Thymus (tissue), 11 donors: ENCODE measurements at regions not wholly inside any gene's neighbourhood (a gene's known extent, or its start where the extent isn't known, plus 50 kb on each side); places are given as distances from the start of the nearest gene placed in this dataset.

Source experiments
- DNase-seq, 9 donors: peaks; one replicate each; pipeline ENCODE4 v3.0.0-alpha.2; 2013; ENCODE audit warnings: low spot score in 9 of 9, low read depth in 6 of 9, missing footprints in 1 of 9
- H3K27ac ChIP-seq, 2 donors: one replicate each; pipeline ENCODE4 v1.5.1; 2013; ENCODE audit warnings: control low read depth in 1 of 2, low read depth in 1 of 2, low read length in 1 of 2, mild to moderate bottlenecking in 1 of 2, moderate library complexity in 1 of 2
- H3K27me3 ChIP-seq, 2 donors: one replicate each; pipeline ENCODE4 v1.5.1; 2013; ENCODE audit warnings: low read length in 1 of 2; ENCODE audit not compliant: control insufficient read depth in 2 of 2, insufficient read depth in 1 of 2
- H3K36me3 ChIP-seq, 2 donors: one replicate each; pipeline ENCODE4 v1.5.1; 2013; ENCODE audit warnings: low read length in 1 of 2, mild to moderate bottlenecking in 1 of 2, moderate library complexity in 1 of 2; ENCODE audit not compliant: control insufficient read depth in 2 of 2, insufficient read depth in 2 of 2
- H3K4me1 ChIP-seq, 2 donors: one replicate each; pipeline ENCODE4 v1.5.1; 2013; ENCODE audit warnings: low read length in 2 of 2; ENCODE audit not compliant: control insufficient read depth in 2 of 2, insufficient read depth in 2 of 2
- H3K4me3 ChIP-seq, 2 donors: one replicate each; pipeline ENCODE4 v1.5.1; 2013; ENCODE audit warnings: low read length in 2 of 2, control low read depth in 1 of 2, mild to moderate bottlenecking in 1 of 2
- H3K9me3 ChIP-seq, 2 donors: one replicate each; pipeline ENCODE4 v1.5.1; 2013; ENCODE audit warnings: low read length in 1 of 2, mild to moderate bottlenecking in 1 of 2; ENCODE audit not compliant: control insufficient read depth in 2 of 2, insufficient read depth in 1 of 2
- WGBS: extraction: QIAGEN DNeasy Blood & Tissue Kit; methylation state at CpG from one replicate; pipeline ENCODE4 v1.1.7; 2013; 5-methylcytosine and 5-hydroxymethylcytosine counted together
- donor health status: healthy.

- peaks cover 0 to 3% of the 10 kb centered on the region in 2 donors for H3K9me3 ChIP-seq
- H3K27me3 ChIP-seq = no peaks in the 10 kb centered on the region
- peak in 6 of 9 donors; percentile 34 to 83 (median 61) for DNase-seq
- H3K4me3 ChIP-seq = no peak overlapping the region
- peaks cover 46 to 75% of the 10 kb centered on the region in 2 donors for H3K4me1 ChIP-seq
- peak overlapping the region; percentile 87 to 92 for H3K27ac ChIP-seq
- no peaks in the 10 kb centered on the region for H3K36me3 ChIP-seq
- WGBS = 73% methylated on average over 9 of the region's 9 CpGs
These were observed 711.8 kb downstream of the UQCRFS1 start for GRCh38 chr19:28500982-28501630.

- DNase-seq = no peak
- H3K4me1 ChIP-seq = peaks cover 42 to 70% of the 10 kb centered on the region in 2 donors
- H3K9me3 ChIP-seq = peaks cover 0 to 3% of the 10 kb centered on the region in 2 donors
- WGBS = 95% methylated on average over 3 of the region's 3 CpGs
- no peak overlapping the region for H3K4me3 ChIP-seq
- no peaks in the 10 kb centered on the region for H3K27me3 ChIP-seq
- peak overlapping the region; percentile 87 to 92 for H3K27ac ChIP-seq
- H3K36me3 ChIP-seq = no peaks in the 10 kb centered on the region
These were observed 712.7 kb downstream of the UQCRFS1 start for GRCh38 chr19:28500296-28500695.

GRCh38 chr19:28498404-28498976, 714.5 kb downstream of the UQCRFS1 start:
- no peaks in the 10 kb centered on the region for H3K36me3 ChIP-seq
- no peak for DNase-seq
- WGBS = 71% methylated on average over 7 of the region's 7 CpGs
- no peak overlapping the region for H3K4me3 ChIP-seq
- peak overlapping the region in 1 of 2 donors; percentile 79 for H3K27ac ChIP-seq
- peaks cover 42 to 54% of the 10 kb centered on the region in 2 donors for H3K4me1 ChIP-seq
- H3K27me3 ChIP-seq = no peaks in the 10 kb centered on the region
- H3K9me3 ChIP-seq = peaks cover 0 to 3% of the 10 kb centered on the region in 2 donors

DNA sequence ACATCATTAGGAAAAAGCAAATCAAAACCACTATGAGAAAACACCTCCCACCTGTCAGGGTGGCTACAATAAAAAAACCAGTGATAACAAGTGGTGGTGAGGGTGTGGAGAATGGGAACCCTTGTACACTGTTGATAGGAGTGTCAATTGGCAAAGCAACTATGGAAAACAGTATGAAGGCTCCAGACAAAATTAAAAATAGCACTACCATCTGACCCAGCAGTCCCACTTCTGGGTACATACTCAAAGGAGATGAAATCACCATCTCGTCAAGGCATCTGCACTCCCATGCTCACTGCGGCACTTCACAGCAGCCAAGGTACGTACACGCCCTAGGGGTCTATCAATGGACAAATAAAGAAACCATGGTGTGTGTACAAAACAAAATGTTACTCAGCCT, 715.1 kb downstream of the UQCRFS1 start:
- no peak for DNase-seq
- Histone ChIP-seq H3K27ac (no peak overlapping the region), H3K4me3 (no peak overlapping the region), H3K4me1 (peaks cover 37 to 48% of the 10 kb centered on the region in 2 donors), H3K9me3 (peaks cover 0 to 3% of the 10 kb centered on the region in 2 donors), H3K36me3 (no peaks in the 10 kb centered on the region), H3K27me3 (no peaks in the 10 kb centered on the region)
- WGBS = 98% methylated on average over 4 of the region's 4 CpGs

DNA sequence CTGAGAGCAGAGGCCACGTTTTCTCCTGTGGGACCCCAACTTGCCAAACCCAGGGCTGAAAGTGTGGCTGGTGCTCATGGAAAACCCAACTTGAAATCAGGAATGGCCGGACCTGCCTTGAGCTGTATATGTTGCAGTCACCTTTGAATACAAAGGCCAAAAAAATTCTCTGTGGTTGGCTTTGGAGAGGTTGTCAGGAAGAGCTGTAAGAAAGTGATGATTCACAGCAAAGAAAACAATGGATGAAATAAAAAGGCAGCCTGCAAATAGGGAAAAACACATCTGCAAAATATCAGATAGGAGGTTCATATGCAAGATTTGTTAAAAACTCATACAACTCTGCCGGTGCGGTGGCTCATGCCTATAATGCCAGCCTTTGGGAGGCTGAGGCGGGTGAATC, 715.8 kb downstream of the UQCRFS1 start:
- Histone ChIP-seq H3K9me3 (peaks cover 0 to 3% of the 10 kb centered on the region in 2 donors), H3K4me3 (no peak overlapping the region), H3K27ac (no peak overlapping the region), H3K27me3 (no peaks in the 10 kb centered on the region), H3K4me1 (peaks cover 31 to 47% of the 10 kb centered on the region in 2 donors), H3K36me3 (no peaks in the 10 kb centered on the region)
- 97% methylated on average over 5 of the region's 5 CpGs for WGBS
- DNase-seq = no peak

DNA sequence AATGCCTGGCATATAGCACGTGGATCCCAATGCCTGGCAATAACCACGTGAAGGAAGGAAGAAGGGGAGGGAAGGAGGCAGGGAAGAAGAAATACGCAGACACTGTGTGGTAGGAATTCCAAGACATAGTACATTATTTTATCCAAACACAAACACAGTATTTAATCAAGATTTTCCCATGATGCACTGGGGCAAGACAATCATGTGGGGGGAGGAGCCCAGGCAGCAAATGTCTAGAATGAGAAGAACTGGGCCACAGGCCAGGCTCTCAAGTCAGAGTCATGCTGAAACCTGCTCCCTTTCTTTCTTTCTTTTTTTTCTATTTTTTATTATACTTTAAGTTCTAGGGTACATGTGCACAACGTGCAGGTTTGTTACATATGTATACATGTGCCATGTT, 717.9 kb downstream of the UQCRFS1 start:
- 96% methylated on average over 4 of the region's 4 CpGs for WGBS

GRCh38 chr19:28494461-28494860, 718.5 kb downstream of the UQCRFS1 start:
- H3K9me3 ChIP-seq = peaks cover 0 to 5% of the 10 kb centered on the region in 2 donors
- peaks cover 13 to 37% of the 10 kb centered on the region in 2 donors for H3K4me1 ChIP-seq
- H3K27me3 ChIP-seq = no peaks in the 10 kb centered on the region
- no peak overlapping the region for H3K4me3 ChIP-seq
- H3K27ac ChIP-seq = no peak overlapping the region
- H3K36me3 ChIP-seq = no peaks in the 10 kb centered on the region
- no peak for DNase-seq
- 95% methylated on average over 7 of the region's 7 CpGs for WGBS

More for the DNA sequence above, 717.9 kb downstream of the UQCRFS1 start:
- H3K36me3 ChIP-seq = no peaks in the 10 kb centered on the region
- H3K4me1 ChIP-seq = peaks cover 16 to 37% of the 10 kb centered on the region in 2 donors
- H3K27me3 ChIP-seq = no peaks in the 10 kb centered on the region
- no peak for DNase-seq
- H3K27ac ChIP-seq = no peak overlapping the region
- H3K4me3 ChIP-seq = no peak overlapping the region
- H3K9me3 ChIP-seq = peaks cover 0 to 5% of the 10 kb centered on the region in 2 donors

- Histone ChIP-seq H3K4me1 (peaks cover 14 to 37% of the 10 kb centered on the region in 2 donors), H3K36me3 (no peaks in the 10 kb centered on the region), H3K27ac (no peak overlapping the region), H3K4me3 (no peak overlapping the region), H3K27me3 (no peaks in the 10 kb centered on the region), H3K9me3 (peaks cover 0 to 5% of the 10 kb centered on the region in 2 donors)
- no peak for DNase-seq
- WGBS = 97% methylated on average over 5 of the region's 5 CpGs
These were observed 719.1 kb downstream of the UQCRFS1 start for GRCh38 chr19:28493884-28494283.

DNA sequence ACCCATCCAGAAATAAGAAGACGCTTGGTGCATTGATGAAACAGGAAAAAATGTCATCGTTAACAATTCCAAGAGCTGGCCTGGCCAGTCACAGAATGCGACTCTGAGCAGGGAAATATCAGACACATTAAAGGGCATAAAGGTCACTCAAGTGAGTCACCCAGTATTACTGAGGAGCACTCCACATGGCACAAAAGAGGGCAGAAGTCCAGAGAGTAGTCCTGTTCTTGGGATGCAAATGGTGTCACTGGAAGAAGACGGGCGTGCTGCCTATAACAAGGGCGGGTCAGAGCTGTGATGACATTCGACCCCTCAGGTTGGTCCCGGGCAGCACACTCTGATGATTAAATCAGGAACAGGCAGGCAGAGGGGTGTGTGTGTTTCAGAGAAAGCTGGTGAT, 720.3 kb downstream of the UQCRFS1 start:
- peaks cover 25 to 40% of the 10 kb centered on the region in 2 donors for H3K4me1 ChIP-seq
- no peaks in the 10 kb centered on the region for H3K27me3 ChIP-seq
- no peak overlapping the region for H3K27ac ChIP-seq
- H3K36me3 ChIP-seq = no peaks in the 10 kb centered on the region
- H3K9me3 ChIP-seq = peaks cover 0 to 5% of the 10 kb centered on the region in 2 donors
- 88% methylated on average over 8 of the region's 8 CpGs for WGBS
- no peak overlapping the region for H3K4me3 ChIP-seq
- no peak for DNase-seq
